NB4 (cell line): ENCODE measurements at regions not wholly inside any gene's neighbourhood (a gene's known extent, or its start where the extent isn't known, plus 50 kb on each side); places are given as distances from the start of the nearest gene placed in this dataset.

Experiments
- CTCF ChIP-seq: IDR thresholded peaks from one replicate; pipeline ENCODE4 v1.5.1; 2012; ENCODE audit warnings: low read depth, low read length
- MAX ChIP-seq: IDR thresholded peaks from 2 replicates; pipeline ENCODE4 v1.6.1; 2011; ENCODE audit warnings: low read depth, low read length
- MYC ChIP-seq: IDR thresholded peaks from 2 replicates; pipeline ENCODE4 v1.6.1; 2011; ENCODE audit warnings: low read depth, low read length
- POLR2A ChIP-seq: IDR thresholded peaks from 2 replicates; pipeline ENCODE4 v1.6.1; 2011; ENCODE audit warnings: mild to moderate bottlenecking; ENCODE audit not compliant: insufficient read length; ENCODE audit errors: extremely low read depth

DNA sequence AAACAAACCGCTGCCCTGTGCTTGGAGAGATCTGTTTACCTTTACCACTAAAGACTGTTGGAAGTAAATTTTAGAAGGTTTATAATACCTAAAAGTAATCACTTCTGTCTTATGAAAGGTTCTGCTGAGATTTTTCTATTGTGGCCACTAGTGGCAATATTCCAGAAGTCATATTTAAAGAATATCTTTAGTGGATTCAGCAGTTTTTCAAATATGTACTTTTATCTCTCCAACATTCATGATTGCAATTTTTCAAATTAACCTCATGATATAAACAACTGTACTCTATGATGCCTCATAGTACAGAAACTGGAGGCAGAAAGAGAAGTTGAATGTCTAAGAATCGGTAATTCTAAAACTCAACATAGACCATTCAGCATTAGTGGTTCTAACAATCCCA, 53.2 kb upstream of the USPL1 start:
- TF ChIP-seq CTCF (no peak), POLR2A (no peak), MAX (no peak), MYC (no peak)
